WTC11 (cell line): ENCODE measurements at regions not wholly inside any gene's neighbourhood (a gene's known extent, or its start where the extent isn't known, plus 50 kb on each side); places are given as distances from the start of the nearest gene placed in this dataset.

ENCODE experiments used
- ATF2 ChIP-seq: sonication (generic); formaldehyde crosslinking; IDR thresholded peaks from 2 replicates; pipeline ENCODE4 v1.8.1; 2022; ENCODE audit warnings: low read depth, missing genetic modification reagents, borderline replicate concordance
- NR1H2 ChIP-seq: sonication (generic); formaldehyde crosslinking; IDR thresholded peaks from 2 replicates; pipeline ENCODE4 v1.9.0; 2021; ENCODE audit warnings: mild to moderate bottlenecking, moderate library complexity, missing genetic modification reagents
- ZNF263 ChIP-seq: sonication (generic); formaldehyde crosslinking; IDR thresholded peaks from 2 replicates; pipeline ENCODE4 v1.8.1; 2022; ENCODE audit warnings: low read depth, mild to moderate bottlenecking, moderate library complexity, missing genetic modification reagents
- TF ChIP-seq, protein P1 (sequence below): fragments of 200-600 bp; IDR thresholded peaks from 2 replicates; pipeline ENCODE4 v1.8.0; 2022; ENCODE audit warnings: antibody characterized with exemption
- TF ChIP-seq, protein P2 (sequence below): sonication (generic); formaldehyde crosslinking; IDR thresholded peaks from 2 replicates; pipeline ENCODE4 v1.8.0; 2023; ENCODE audit warnings: missing genetic modification reagents

DNA sequence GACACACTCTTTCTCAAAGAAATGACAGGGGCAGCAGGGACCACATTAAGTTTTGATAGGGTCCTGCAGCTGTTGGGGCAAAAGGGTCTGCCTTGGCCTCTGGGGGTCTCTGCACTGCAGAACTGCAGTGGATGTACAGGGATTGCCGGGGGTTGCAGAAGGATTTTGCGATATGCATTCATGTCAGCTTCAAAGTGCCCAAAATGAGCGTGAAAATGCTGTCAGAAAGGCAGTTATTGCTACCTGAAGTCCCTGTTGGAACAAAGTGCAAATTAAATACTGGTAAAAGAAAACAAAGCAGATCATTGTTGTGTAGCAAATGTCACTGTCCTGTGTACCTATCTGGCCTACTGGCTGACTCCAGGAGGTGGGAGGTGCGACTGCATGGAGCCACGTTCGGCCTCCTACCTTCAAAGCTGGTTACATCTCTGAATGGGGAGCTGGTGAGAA is 78.8 kb upstream of the MAP4K3 start:
- TF ChIP-seq, protein P1, sequence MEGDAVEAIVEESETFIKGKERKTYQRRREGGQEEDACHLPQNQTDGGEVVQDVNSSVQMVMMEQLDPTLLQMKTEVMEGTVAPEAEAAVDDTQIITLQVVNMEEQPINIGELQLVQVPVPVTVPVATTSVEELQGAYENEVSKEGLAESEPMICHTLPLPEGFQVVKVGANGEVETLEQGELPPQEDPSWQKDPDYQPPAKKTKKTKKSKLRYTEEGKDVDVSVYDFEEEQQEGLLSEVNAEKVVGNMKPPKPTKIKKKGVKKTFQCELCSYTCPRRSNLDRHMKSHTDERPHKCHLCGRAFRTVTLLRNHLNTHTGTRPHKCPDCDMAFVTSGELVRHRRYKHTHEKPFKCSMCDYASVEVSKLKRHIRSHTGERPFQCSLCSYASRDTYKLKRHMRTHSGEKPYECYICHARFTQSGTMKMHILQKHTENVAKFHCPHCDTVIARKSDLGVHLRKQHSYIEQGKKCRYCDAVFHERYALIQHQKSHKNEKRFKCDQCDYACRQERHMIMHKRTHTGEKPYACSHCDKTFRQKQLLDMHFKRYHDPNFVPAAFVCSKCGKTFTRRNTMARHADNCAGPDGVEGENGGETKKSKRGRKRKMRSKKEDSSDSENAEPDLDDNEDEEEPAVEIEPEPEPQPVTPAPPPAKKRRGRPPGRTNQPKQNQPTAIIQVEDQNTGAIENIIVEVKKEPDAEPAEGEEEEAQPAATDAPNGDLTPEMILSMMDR: no peak
- TF ChIP-seq, protein P2, sequence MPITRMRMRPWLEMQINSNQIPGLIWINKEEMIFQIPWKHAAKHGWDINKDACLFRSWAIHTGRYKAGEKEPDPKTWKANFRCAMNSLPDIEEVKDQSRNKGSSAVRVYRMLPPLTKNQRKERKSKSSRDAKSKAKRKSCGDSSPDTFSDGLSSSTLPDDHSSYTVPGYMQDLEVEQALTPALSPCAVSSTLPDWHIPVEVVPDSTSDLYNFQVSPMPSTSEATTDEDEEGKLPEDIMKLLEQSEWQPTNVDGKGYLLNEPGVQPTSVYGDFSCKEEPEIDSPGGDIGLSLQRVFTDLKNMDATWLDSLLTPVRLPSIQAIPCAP: no peak
- no peak for TF ChIP-seq ZNF263
- no peak for TF ChIP-seq ATF2
- TF ChIP-seq NR1H2 (CRISPR knock-in tag): no peak
